Midbrain (tissue), 1 donor: ENCODE measurements at regions not wholly inside any gene's neighbourhood (a gene's known extent, or its start where the extent isn't known, plus 50 kb on each side); places are given as distances from the start of the nearest gene placed in this dataset.

Experiments
- DNase-seq: peaks from one replicate; lab custom pipeline; 2025; lab: John Stamatoyannopoulos, UW

- no peak for DNase-seq
Measured at GRCh38 chr4:45985038-45985437, 138.8 kb downstream of the GABRG1 start.

- DNase-seq = no peak
Measured at GRCh38 chr4:45971108-45971507, 152.7 kb downstream of the GABRG1 start.

- DNase-seq = no peak
Measured at GRCh38 chr4:45957353-45957752, 166.5 kb downstream of the GABRG1 start.

- no peak for DNase-seq
Measured at GRCh38 chr4:45954276-45954675, 169.6 kb downstream of the GABRG1 start.

GRCh38 chr4:45951153-45951552, 172.7 kb downstream of the GABRG1 start:
- DNase-seq = no peak

DNA sequence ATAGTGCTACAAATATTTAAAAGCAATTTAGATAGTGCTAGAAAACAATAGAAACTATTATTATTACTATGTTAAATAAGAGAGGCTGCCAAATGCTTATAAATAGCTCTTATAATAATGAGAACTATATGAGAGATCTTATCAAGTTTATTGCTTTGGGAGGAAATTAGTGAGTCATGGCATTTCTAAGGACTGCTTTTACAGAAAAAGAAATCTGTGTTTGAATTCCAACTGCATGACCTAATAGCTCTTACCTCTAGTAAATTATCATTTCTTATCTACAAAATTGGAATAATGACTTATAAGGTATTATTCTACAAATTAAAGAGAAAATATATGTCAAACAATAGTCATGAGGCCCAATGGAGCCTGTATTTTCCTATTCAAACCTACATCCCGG, 177.2 kb downstream of the GABRG1 start:
- no peak for DNase-seq

DNA sequence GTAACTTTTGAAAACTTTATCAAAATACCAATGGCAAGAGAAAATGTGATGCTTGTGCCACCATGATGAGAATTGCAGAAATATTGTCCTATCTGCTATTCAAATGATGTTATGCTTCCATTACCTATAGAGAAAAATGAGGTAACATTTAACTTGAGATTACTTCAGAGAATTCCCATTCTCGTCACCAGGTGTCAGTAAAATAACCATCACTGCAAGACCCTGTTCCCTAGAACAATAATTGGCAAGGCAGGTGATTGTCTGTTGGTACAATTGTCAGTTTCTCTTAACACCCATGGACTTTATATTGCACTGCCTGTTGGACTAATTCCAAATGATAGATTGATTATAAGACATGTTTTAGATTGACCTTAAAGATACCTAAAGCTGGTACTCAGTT, 179.9 kb downstream of the GABRG1 start:
- DNase-seq = no peak

- DNase-seq = no peak
Measured at GRCh38 chr4:45939056-45939455, 184.8 kb downstream of the GABRG1 start.

GRCh38 chr4:45931154-45931553, 192.7 kb downstream of the GABRG1 start:
- no peak for DNase-seq

GRCh38 chr4:45927641-45928040, 196.2 kb downstream of the GABRG1 start:
- DNase-seq = no peak

- DNase-seq = no peak
Measured at GRCh38 chr4:45925809-45926208, 198.0 kb downstream of the GABRG1 start.

- no peak for DNase-seq
Measured at GRCh38 chr4:45920861-45921260, 203.0 kb downstream of the GABRG1 start.

DNA sequence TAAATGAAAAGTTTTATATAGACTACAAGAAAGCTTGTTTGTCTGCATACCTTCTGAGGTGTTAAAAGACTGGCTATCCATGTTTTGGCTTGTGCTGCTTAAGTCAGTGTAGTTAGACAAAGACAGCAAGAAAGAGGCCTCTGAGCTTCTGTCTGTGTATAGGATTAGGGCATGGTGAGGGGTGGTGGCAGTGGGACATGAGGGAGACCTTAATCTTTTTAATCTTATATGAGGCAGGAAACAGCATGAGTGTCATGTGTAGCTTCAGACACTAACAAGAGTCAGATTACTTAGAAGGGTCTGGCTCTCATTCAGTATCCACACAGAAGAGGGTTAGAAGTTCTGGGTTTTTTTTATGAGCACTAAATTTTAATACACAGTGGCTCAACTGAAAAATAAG, 213.3 kb downstream of the GABRG1 start:
- no peak for DNase-seq

DNA sequence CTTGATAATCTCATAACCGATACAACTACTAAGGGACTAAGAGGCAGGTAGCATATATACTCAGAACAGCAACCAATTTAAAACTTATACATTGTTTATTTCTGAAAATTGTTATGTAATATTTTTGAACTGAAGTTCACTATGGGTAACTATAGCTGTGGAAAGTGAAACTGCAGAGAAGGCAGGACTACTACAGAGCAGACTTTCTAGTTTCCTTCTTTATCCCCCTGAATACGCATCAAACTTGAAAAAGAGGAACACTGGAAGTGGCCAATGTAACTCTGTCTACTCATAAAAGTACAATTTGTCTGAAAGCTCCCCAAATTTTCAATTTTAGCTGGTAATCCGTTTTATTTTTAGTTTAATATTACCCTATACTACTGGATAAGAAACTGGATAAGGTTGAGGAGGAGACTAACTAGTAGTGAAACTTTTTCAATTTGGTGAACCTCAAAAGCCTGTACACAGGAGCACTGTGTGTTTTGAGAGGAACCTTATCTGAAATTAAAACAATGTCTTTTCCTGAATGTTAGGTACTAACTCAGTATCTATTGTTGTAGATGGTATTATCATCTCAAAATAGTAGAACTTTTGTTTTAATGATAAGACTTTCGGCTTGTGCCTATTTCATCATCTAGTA, 225.8 kb downstream of the GABRG1 start:
- no peak for DNase-seq

GRCh38 chr4:45883421-45883820, 240.4 kb downstream of the GABRG1 start:
- DNase-seq = no peak

DNA sequence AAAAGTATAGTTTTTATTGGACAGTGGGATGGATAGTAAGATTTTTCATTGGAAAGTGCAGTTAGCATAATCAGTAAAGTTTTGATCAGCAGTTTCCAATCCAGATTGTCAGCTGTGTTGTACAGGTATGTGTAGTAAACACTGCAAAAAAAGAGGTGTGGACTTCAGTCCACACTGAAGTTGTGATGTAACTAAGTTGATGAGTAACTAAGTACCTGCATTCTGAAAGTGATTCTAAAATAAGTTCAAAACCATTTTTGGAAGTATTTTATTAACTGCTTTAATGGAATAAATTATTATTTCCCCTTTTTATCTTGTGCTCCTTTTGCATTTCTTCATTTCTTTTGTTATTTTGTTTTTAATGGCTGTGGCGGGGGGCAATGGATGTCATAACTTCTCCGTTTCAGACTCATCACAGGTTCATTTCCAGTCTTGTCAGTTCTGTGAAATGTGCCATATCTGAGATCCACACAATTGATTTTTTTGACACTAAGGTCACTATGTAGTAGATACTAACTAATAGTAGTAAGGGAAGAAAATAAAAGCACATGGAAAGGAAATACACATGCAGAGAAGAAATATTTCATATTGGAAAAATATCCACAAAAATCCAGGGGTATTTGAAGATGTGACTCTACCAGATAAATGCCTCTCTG, 247.5 kb downstream of the GABRG1 start:
- no peak for DNase-seq

DNA sequence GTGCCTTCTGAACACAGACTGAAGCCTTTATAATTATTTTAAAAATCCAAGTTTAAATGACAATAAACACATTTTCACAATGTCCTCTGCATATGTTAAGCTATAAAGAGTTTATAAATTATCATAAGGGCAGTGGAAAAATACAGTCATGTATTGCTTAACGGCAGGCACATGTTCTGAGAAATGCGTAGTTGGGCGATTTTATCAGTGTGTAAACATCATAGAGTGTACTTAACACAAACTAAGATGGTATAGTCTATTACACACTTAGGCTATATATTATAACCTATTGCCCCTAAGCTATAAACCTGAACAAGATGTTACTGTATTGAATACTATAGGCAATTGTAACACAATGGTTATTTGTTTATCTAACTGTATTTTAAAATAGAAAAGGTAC, 254.7 kb downstream of the GABRG1 start:
- DNase-seq = no peak

DNA sequence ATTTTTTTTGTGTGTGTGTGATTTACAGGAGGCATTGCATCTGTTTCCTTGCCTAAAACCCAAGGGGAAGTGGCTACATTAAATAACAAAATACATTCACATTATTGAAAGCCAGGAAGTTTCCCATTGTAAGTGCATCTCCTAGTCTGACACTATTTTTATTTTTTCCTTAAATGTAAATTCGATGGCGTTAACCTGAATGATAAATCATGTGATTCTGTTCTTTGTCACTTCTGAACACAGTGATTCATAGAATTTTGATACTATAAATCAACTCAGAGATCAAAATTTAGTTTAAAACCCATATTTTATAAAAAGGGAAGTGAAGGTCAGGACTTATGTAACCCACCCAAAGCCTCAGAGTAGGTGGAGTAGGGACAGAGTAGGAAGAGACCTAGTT, 258.1 kb downstream of the GABRG1 start:
- no peak for DNase-seq

DNA sequence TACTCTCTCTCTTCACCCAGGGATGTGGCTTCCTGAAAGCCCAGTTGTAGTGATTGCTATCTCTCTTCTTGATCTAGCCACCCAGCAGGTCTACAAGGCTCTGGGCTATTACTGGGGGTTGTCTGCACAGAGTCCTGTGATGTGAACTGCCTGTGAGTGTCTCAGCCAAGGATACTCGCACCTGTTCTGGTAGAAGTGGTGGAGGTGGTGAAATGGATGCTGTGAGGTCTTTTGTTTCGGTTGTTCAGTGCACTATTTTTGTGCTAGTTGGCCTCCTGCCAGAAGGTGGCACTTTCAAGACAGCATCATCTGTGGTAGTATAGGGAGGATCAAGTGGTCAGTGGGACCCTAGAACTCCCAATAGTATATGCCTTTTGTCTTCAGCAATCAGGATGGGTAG, 268.0 kb downstream of the GABRG1 start:
- DNase-seq = no peak

GRCh38 chr4:45846016-45846415, 277.8 kb downstream of the GABRG1 start:
- no peak for DNase-seq

GRCh38 chr4:45841791-45842190, 282.1 kb downstream of the GABRG1 start:
- DNase-seq = no peak

DNA sequence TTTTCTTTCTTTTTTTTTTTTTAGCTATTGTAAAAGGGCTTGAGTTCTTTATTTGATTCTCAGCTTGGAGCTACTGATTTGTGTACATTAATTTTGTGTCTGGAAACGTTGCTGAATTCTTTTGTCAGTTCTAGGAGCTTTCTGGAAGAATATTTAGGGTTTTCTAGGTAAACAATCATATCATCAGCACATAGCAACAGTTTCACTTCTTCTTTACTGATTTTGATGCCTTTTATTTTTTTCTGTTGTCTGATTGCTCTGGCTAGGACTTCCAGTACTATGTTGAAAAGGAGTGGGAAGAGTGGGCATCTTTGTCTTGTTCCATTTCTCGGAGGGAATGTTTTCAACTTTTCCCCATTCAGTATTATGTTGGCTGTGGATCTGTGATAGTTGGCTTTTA, 292.2 kb downstream of the GABRG1 start:
- no peak for DNase-seq

- no peak for DNase-seq
Measured at GRCh38 chr4:45803994-45804393, 319.9 kb downstream of the GABRG1 start.

- DNase-seq = no peak
Measured at GRCh38 chr4:45795135-45795534, 328.7 kb downstream of the GABRG1 start.
